Duodenal mucosa (tissue), 2 donors: ENCODE measurements at regions not wholly inside any gene's neighbourhood (a gene's known extent, or its start where the extent isn't known, plus 50 kb on each side); places are given as distances from the start of the nearest gene placed in this dataset.

Experiments
- H3K27ac ChIP-seq: one replicate; pipeline ENCODE4 v1.7.0; 2013; ENCODE audit warnings: low read depth, low read length
- H3K27me3 ChIP-seq, 2 donors: one replicate each; pipeline ENCODE4 v1.7.0; 2013; ENCODE audit warnings: low read length in 2 of 2, control low read depth in 1 of 2; ENCODE audit not compliant: insufficient read depth in 2 of 2, control insufficient read depth in 1 of 2
- H3K36me3 ChIP-seq, 2 donors: one replicate each; pipeline ENCODE4 v1.7.0; 2013; ENCODE audit warnings: low read length in 2 of 2, control low read depth in 1 of 2; ENCODE audit not compliant: insufficient read depth in 2 of 2, control insufficient read depth in 1 of 2
- H3K4me1 ChIP-seq, 2 donors: one replicate each; pipeline ENCODE4 v1.7.0; 2013; ENCODE audit warnings: low read length in 2 of 2, control low read depth in 1 of 2; ENCODE audit not compliant: insufficient read depth in 2 of 2, control insufficient read depth in 1 of 2
- H3K4me3 ChIP-seq, 2 donors: one replicate each; pipeline ENCODE4 v1.7.0; 2013; ENCODE audit warnings: low read length in 2 of 2, low read depth in 1 of 2
- H3K9ac ChIP-seq, 2 donors: one replicate each; pipeline ENCODE4 v1.7.0; 2013; ENCODE audit warnings: low read length in 2 of 2, low read depth in 1 of 2
- H3K9me3 ChIP-seq, 2 donors: one replicate each; pipeline ENCODE4 v1.7.0; 2013; ENCODE audit warnings: low read length in 2 of 2, control low read depth in 1 of 2; ENCODE audit not compliant: control insufficient read depth in 1 of 2

DNA sequence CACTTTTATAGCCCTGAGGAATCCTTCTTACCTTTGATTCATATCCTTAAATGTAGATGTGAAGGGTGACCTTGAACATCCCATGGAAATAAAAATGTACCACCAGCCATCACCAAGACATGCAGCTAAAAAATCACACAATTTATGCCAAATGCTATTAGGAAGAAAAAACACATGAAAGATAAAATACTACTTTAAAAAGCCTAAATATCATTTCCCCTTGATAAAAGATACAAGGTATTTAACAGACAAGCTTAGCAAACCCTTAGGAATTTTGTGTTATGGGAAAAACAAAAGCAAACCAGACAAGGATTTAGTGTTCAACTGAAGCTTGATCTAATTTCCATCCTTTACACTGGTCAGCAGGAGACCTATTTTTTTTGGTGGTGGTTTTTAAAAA is 255.0 kb downstream of the ICOS start:
- H3K27ac ChIP-seq = no peak overlapping the region
- no peaks in the 10 kb centered on the region for H3K27me3 ChIP-seq
- no peak overlapping the region for H3K4me3 ChIP-seq
- H3K9ac ChIP-seq = no peak overlapping the region
- H3K36me3 ChIP-seq = no peaks in the 10 kb centered on the region
- no peaks in the 10 kb centered on the region for H3K9me3 ChIP-seq
- peaks cover 0 to 5% of the 10 kb centered on the region in 2 donors for H3K4me1 ChIP-seq

- no peaks in the 10 kb centered on the region for H3K27me3 ChIP-seq
- no peak overlapping the region for H3K27ac ChIP-seq
- no peak overlapping the region for H3K4me3 ChIP-seq
- H3K4me1 ChIP-seq = no peaks in the 10 kb centered on the region
- no peaks in the 10 kb centered on the region for H3K9me3 ChIP-seq
- H3K36me3 ChIP-seq = no peaks in the 10 kb centered on the region
- H3K9ac ChIP-seq = no peak overlapping the region
These were observed 258.9 kb downstream of the ICOS start for GRCh38 chr2:204195498-204195897.

- H3K36me3 ChIP-seq = no peaks in the 10 kb centered on the region
- no peak overlapping the region for H3K27ac ChIP-seq
- H3K9me3 ChIP-seq = no peaks in the 10 kb centered on the region
- H3K9ac ChIP-seq = no peak overlapping the region
- no peak overlapping the region for H3K4me3 ChIP-seq
- no peaks in the 10 kb centered on the region for H3K4me1 ChIP-seq
- no peaks in the 10 kb centered on the region for H3K27me3 ChIP-seq
These were observed 260.9 kb downstream of the ICOS start for GRCh38 chr2:204197336-204198005.

- Histone ChIP-seq H3K27me3 (no peaks in the 10 kb centered on the region), H3K36me3 (no peaks in the 10 kb centered on the region), H3K9ac (no peak overlapping the region), H3K27ac (no peak overlapping the region), H3K9me3 (no peaks in the 10 kb centered on the region), H3K4me3 (no peak overlapping the region), H3K4me1 (no peaks in the 10 kb centered on the region)
These were observed 262.8 kb downstream of the ICOS start for GRCh38 chr2:204199357-204199756.

DNA sequence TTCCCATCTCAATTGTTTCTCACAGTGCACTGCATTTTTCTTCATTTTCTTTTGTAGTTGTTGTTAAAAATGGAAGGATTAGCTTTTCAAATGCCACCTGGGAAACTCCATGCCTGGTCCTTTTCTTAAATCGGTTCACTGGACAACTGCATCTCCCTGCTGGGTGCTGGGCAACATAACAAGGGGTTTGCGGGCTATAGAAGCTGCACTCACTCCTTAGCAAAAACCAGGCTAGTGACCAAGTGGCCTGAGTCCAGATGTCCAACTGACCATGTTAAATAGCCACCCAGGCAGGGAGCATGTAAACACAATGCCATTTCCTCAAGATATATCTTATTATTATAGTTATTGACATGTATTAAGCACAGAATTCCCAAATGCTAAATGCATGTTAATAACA is 264.9 kb downstream of the ICOS start:
- Histone ChIP-seq H3K9me3 (no peaks in the 10 kb centered on the region), H3K36me3 (no peaks in the 10 kb centered on the region), H3K27ac (no peak overlapping the region), H3K9ac (no peak overlapping the region), H3K4me1 (no peaks in the 10 kb centered on the region), H3K4me3 (no peak overlapping the region), H3K27me3 (no peaks in the 10 kb centered on the region)

- Histone ChIP-seq H3K27ac (no peak overlapping the region), H3K4me1 (no peaks in the 10 kb centered on the region), H3K9me3 (no peaks in the 10 kb centered on the region), H3K9ac (no peak overlapping the region), H3K4me3 (no peak overlapping the region), H3K27me3 (no peaks in the 10 kb centered on the region), H3K36me3 (no peaks in the 10 kb centered on the region)
These were observed 265.7 kb downstream of the ICOS start for GRCh38 chr2:204202253-204202652.

- Histone ChIP-seq H3K27ac (no peak overlapping the region), H3K4me3 (no peak overlapping the region), H3K9ac (no peak overlapping the region), H3K36me3 (no peaks in the 10 kb centered on the region), H3K4me1 (no peaks in the 10 kb centered on the region), H3K9me3 (no peaks in the 10 kb centered on the region), H3K27me3 (no peaks in the 10 kb centered on the region)
These were observed 267.1 kb downstream of the ICOS start for GRCh38 chr2:204203704-204204103.

- Histone ChIP-seq H3K36me3 (no peaks in the 10 kb centered on the region), H3K27me3 (no peaks in the 10 kb centered on the region), H3K9ac (no peak overlapping the region), H3K9me3 (no peaks in the 10 kb centered on the region), H3K4me1 (no peaks in the 10 kb centered on the region), H3K27ac (no peak overlapping the region), H3K4me3 (no peak overlapping the region)
These were observed 268.5 kb downstream of the ICOS start for GRCh38 chr2:204205082-204205481.

DNA sequence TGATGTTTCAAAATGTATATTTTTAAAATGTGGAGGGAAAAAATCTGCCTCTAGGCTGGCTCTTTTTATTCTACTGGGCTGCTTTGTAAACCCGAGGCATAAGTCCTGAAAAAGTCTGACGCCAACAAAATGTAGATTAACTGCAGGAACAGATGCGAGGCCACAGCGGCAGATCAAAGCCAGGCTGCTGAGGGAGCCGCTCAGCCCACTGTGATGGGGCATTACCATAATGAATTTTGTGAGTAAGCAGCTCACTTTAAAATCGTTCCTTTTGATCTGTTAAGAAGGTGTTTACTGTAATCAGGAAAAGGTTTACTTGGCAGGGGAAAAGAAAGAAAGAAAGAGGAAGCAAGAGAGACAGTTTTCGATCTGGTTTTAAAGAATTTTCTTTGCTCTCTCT is 269.0 kb downstream of the ICOS start:
- no peak overlapping the region for H3K9ac ChIP-seq
- H3K4me3 ChIP-seq = no peak overlapping the region
- H3K36me3 ChIP-seq = no peaks in the 10 kb centered on the region
- no peaks in the 10 kb centered on the region for H3K4me1 ChIP-seq
- no peak overlapping the region for H3K27ac ChIP-seq
- no peaks in the 10 kb centered on the region for H3K9me3 ChIP-seq
- H3K27me3 ChIP-seq = no peaks in the 10 kb centered on the region

GRCh38 chr2:204207866-204208265 is 271.3 kb downstream of the ICOS start:
- Histone ChIP-seq H3K36me3 (no peaks in the 10 kb centered on the region), H3K9ac (no peak overlapping the region)

DNA sequence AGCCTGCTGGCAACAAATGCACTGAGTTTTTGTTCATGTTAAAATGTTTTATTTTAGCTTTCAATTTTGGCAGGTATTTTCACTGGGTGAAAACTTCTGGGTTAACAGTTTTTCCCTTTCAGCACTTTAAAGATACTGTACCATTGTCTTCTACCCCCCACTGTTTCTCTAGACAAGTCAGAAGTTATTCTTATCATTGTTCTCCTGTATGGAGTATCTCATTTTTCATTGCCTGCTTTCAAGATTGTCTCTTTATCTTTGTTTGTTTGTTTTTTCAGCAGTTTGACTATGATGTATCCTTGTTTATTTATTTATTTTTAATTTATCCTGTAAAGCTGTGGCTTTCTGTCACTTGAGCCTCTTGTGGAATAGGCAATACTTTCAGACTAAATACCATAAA is 277.0 kb downstream of the ICOS start:
- Histone ChIP-seq H3K27me3 (no peaks in the 10 kb centered on the region), H3K36me3 (no peaks in the 10 kb centered on the region), H3K9ac (no peak overlapping the region), H3K4me3 (no peak overlapping the region), H3K4me1 (no peaks in the 10 kb centered on the region), H3K27ac (no peak overlapping the region), H3K9me3 (no peaks in the 10 kb centered on the region)

More at GRCh38 chr2:204207866-204208265, 271.3 kb downstream of the ICOS start:
- no peak overlapping the region for H3K27ac ChIP-seq
- H3K9me3 ChIP-seq = no peaks in the 10 kb centered on the region
- H3K27me3 ChIP-seq = no peaks in the 10 kb centered on the region
- H3K4me1 ChIP-seq = no peaks in the 10 kb centered on the region
- no peak overlapping the region for H3K4me3 ChIP-seq
